ENCODE measurements at regions not wholly inside any gene's neighbourhood (a gene's known extent, or its start where the extent isn't known, plus 50 kb on each side); places are given as distances from the start of the nearest gene placed in this dataset.

GRCh38 chr6:112833581-112834131, 486.5 kb downstream of the RFPL4B start:
- Mint-ChIP-seq H3K9me3 (no peaks in the 10 kb centered on the region), H3K27me3 (ENCODE audit: low read depth, poor library complexity) (no peaks in the 10 kb centered on the region)

DNA sequence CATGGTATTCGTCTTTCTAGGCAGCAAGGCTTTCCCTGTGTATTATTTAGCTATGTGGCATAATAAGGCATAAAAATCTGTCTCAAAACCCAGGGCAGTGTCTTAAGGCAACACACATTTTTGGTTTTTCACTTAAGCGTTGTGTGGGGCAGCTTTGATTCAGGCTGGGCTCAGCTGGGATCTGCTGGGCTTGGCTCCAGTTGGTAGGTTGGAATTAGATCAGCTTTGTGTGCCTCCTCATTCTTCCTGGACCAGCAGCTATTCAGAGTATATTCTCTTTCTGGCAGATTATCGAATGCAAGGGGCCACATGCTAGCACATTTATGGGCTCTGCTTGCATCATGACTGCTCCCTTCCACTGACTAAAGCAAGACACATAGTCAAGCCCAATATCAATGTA, 487.9 kb downstream of the RFPL4B start:
- no peaks in the 10 kb centered on the region for H3K9me3 Mint-ChIP-seq
- H3K4me1 Mint-ChIP-seq, result no peaks in the 10 kb centered on the region
- H3K27me3 Mint-ChIP-seq (ENCODE audit: low read depth, poor library complexity), result no peaks in the 10 kb centered on the region
- H3K36me3 Mint-ChIP-seq (ENCODE audit: low read depth), result no peaks in the 10 kb centered on the region
- H3K4me3 Mint-ChIP-seq, result no peak overlapping the region
- H3K27ac Mint-ChIP-seq, result no peak overlapping the region
- no peak for DNase-seq
- no peak for TF ChIP-seq CTCF (IDR thresholded peaks at IDR 0.05)

More at GRCh38 chr6:112833581-112834131, 486.5 kb downstream of the RFPL4B start:
- TF ChIP-seq CTCF (IDR thresholded peaks at IDR 0.05), result no peak
- DNase-seq, result no peak
- no peak overlapping the region for H3K4me3 Mint-ChIP-seq
- H3K4me1 Mint-ChIP-seq, result no peaks in the 10 kb centered on the region
- H3K36me3 Mint-ChIP-seq (ENCODE audit: low read depth), result no peaks in the 10 kb centered on the region
- no peak overlapping the region for H3K27ac Mint-ChIP-seq

- no peak for TF ChIP-seq CTCF (IDR thresholded peaks at IDR 0.05)
- Mint-ChIP-seq H3K4me3 (no peak overlapping the region), H3K4me1 (no peaks in the 10 kb centered on the region), H3K27me3 (ENCODE audit: low read depth, poor library complexity) (no peaks in the 10 kb centered on the region), H3K27ac (no peak overlapping the region), H3K36me3 (ENCODE audit: low read depth) (no peaks in the 10 kb centered on the region), H3K9me3 (no peaks in the 10 kb centered on the region)
- no peak for DNase-seq
Observed at GRCh38 chr6:112839525-112839961, 492.4 kb downstream of the RFPL4B start.

- Mint-ChIP-seq H3K9me3 (no peaks in the 10 kb centered on the region), H3K27me3 (ENCODE audit: low read depth, poor library complexity) (no peaks in the 10 kb centered on the region), H3K4me1 (no peaks in the 10 kb centered on the region), H3K27ac (no peak overlapping the region), H3K4me3 (no peak overlapping the region), H3K36me3 (ENCODE audit: low read depth) (no peaks in the 10 kb centered on the region)
- DNase-seq, result no peak
- TF ChIP-seq CTCF (IDR thresholded peaks at IDR 0.05), result no peak
Observed at GRCh38 chr6:112841553-112842329, 494.6 kb downstream of the RFPL4B start.

GRCh38 chr6:112842330-112842685, 495.2 kb downstream of the RFPL4B start:
- H3K9me3 Mint-ChIP-seq, result no peaks in the 10 kb centered on the region
- no peaks in the 10 kb centered on the region for H3K36me3 Mint-ChIP-seq (ENCODE audit: low read depth)

More at GRCh38 chr6:112842330-112842685, 495.2 kb downstream of the RFPL4B start:
- no peaks in the 10 kb centered on the region for H3K4me1 Mint-ChIP-seq
- TF ChIP-seq CTCF (IDR thresholded peaks at IDR 0.05), result no peak
- no peaks in the 10 kb centered on the region for H3K27me3 Mint-ChIP-seq (ENCODE audit: low read depth, poor library complexity)
- no peak for DNase-seq
- no peak overlapping the region for H3K27ac Mint-ChIP-seq
- H3K4me3 Mint-ChIP-seq, result no peak overlapping the region

Data from nephron progenitor cell (in vitro differentiated cells).